ENCODE measurements at regions not wholly inside any gene's neighbourhood (a gene's known extent, or its start where the extent isn't known, plus 50 kb on each side); places are given as distances from the start of the nearest gene placed in this dataset.
"Not testable (repeated sequence)": the region's sequence is repeated elsewhere in the genome, so short reads cannot be mapped to it uniquely, and the experiment has no call there.

- no peak overlapping the region for H3K27ac ChIP-seq
- H3K27me3 ChIP-seq: no peaks in the 10 kb centered on the region
- TF ChIP-seq POLR2A (IDR thresholded peaks at IDR 0.05) (no peak), CTCF (IDR thresholded peaks at IDR 0.05) (no peak), POLR2AphosphoS5 (IDR thresholded peaks at IDR 0.05) (no peak)
- H3K9me3 ChIP-seq: no peaks in the 10 kb centered on the region
- intact Hi-C loops (cut with DNase I; ENCODE audit: low total_unique reads): no loop called here
- H3K36me3 ChIP-seq: no peaks in the 10 kb centered on the region
- H3K4me3 ChIP-seq: no peak overlapping the region
- H3K4me1 ChIP-seq: no peaks in the 10 kb centered on the region
- no peak for DNase-seq (ENCODE audit: low spot score in 2 of 2)
Observed at GRCh38 chr1:78298349-78298748, 192.4 kb upstream of the PTGFR start.

GRCh38 chr1:78301141-78301540, 189.6 kb upstream of the PTGFR start:
- Histone ChIP-seq H3K4me3 (no peak overlapping the region), H3K4me1 (no peaks in the 10 kb centered on the region), H3K36me3 (no peaks in the 10 kb centered on the region), H3K9me3 (no peaks in the 10 kb centered on the region), H3K27ac (no peak overlapping the region), H3K27me3 (no peaks in the 10 kb centered on the region)
- TF ChIP-seq POLR2A (IDR thresholded peaks at IDR 0.05): no peak
- no peak for TF ChIP-seq CTCF (IDR thresholded peaks at IDR 0.05)
- TF ChIP-seq POLR2AphosphoS5 (IDR thresholded peaks at IDR 0.05): no peak
- intact Hi-C loops (cut with DNase I; ENCODE audit: low total_unique reads): no loop called here
- DNase-seq (ENCODE audit: low spot score in 2 of 2): no peak

GRCh38 chr1:78303620-78304019, 187.2 kb upstream of the PTGFR start:
- Histone ChIP-seq H3K27me3 (no peaks in the 10 kb centered on the region), H3K36me3 (no peaks in the 10 kb centered on the region), H3K4me1 (no peaks in the 10 kb centered on the region), H3K9me3 (no peaks in the 10 kb centered on the region), H3K4me3 (no peak overlapping the region), H3K27ac (peak overlapping the region in 1 of 2 donors; percentile 56)
- intact Hi-C loops (cut with DNase I; ENCODE audit: low total_unique reads): loop anchor here (2.0 kb wide), 1 partner anchor 49 kb away; no protein-coding TSS in a partner anchor
- peak in 1 of 2 donors; percentile 47 for DNase-seq (ENCODE audit: low spot score in 2 of 2)
- no peak for TF ChIP-seq POLR2A (IDR thresholded peaks at IDR 0.05)
- peak; percentile 33 to 75 (median 61) for TF ChIP-seq POLR2AphosphoS5 (IDR thresholded peaks at IDR 0.05)
- TF ChIP-seq CTCF (IDR thresholded peaks at IDR 0.05): no peak

GRCh38 chr1:78304341-78304740, 186.4 kb upstream of the PTGFR start:
- no peak for TF ChIP-seq CTCF (IDR thresholded peaks at IDR 0.05)
- TF ChIP-seq POLR2AphosphoS5 (IDR thresholded peaks at IDR 0.05): no peak
- no peak for TF ChIP-seq POLR2A (IDR thresholded peaks at IDR 0.05)
- Histone ChIP-seq H3K27ac (no peak overlapping the region), H3K4me1 (no peaks in the 10 kb centered on the region), H3K27me3 (no peaks in the 10 kb centered on the region), H3K36me3 (no peaks in the 10 kb centered on the region), H3K9me3 (no peaks in the 10 kb centered on the region), H3K4me3 (no peak overlapping the region)
- no peak for DNase-seq (ENCODE audit: low spot score in 2 of 2)
- intact Hi-C loops (cut with DNase I; ENCODE audit: low total_unique reads): loop anchor here (2.0 kb wide), 1 partner anchor 50 kb away; no protein-coding TSS in a partner anchor

- TF ChIP-seq CTCF (IDR thresholded peaks at IDR 0.05): no peak
- TF ChIP-seq POLR2A (IDR thresholded peaks at IDR 0.05): no peak
- no peak for TF ChIP-seq POLR2AphosphoS5 (IDR thresholded peaks at IDR 0.05)
- Histone ChIP-seq H3K36me3 (no peaks in the 10 kb centered on the region), H3K27ac (no peak overlapping the region), H3K4me1 (no peaks in the 10 kb centered on the region), H3K9me3 (no peaks in the 10 kb centered on the region), H3K4me3 (no peak overlapping the region), H3K27me3 (no peaks in the 10 kb centered on the region)
- no peak for DNase-seq (ENCODE audit: low spot score in 2 of 2)
- intact Hi-C loops (cut with DNase I; ENCODE audit: low total_unique reads): loop anchor here (2.0 kb wide), 1 partner anchor 50 kb away; no protein-coding TSS in a partner anchor
Observed at GRCh38 chr1:78304761-78305160, 186.0 kb upstream of the PTGFR start.

GRCh38 chr1:78310261-78310660, 180.5 kb upstream of the PTGFR start:
- H3K27me3 ChIP-seq; H3K9me3 ChIP-seq; intact Hi-C loops (cut with DNase I; ENCODE audit: low total_unique reads); DNase-seq (ENCODE audit: low spot score in 2 of 2); H3K4me3 ChIP-seq; H3K27ac ChIP-seq; H3K4me1 ChIP-seq; H3K36me3 ChIP-seq: not testable (repeated sequence)
